A549 (cell line): ENCODE measurements at regions not wholly inside any gene's neighbourhood (a gene's known extent, or its start where the extent isn't known, plus 50 kb on each side); places are given as distances from the start of the nearest gene placed in this dataset.

Experiments used
- ATAC-seq, 2 experiments: fragments of 200-7000 bp in 1 of 2; fragments of >200 bp in 1 of 2; cut with Nextera tagmentation in 1 of 2; cut with Tn5 transposase in 1 of 2; 3 replicates each; pipeline versions ENCODE4 v1.8.0 to v1.9.1; 2018 to 2020; ENCODE audit warnings: mild to moderate bottlenecking in 1 of 2, moderate library complexity in 1 of 2
- CTCF ChIA-PET: fragments of 300-600 bp; sonication (Branson Sonifier 250); formaldehyde crosslinking; extraction: SDS; loops from one replicate; lab custom pipeline; 2021; ENCODE audit warnings: antibody characterized with exemption, inconsistent platforms; lab: Yijun Ruan, JAX
- POLR2A ChIA-PET: fragments of 350-600 bp; formaldehyde crosslinking; extraction: SDS; loops from one replicate; lab custom pipeline; 2021; ENCODE audit warnings: antibody characterized with exemption, inconsistent platforms; lab: Yijun Ruan, JAX
- DNase-seq, 2 experiments: peaks; one replicate each; pipeline versions ENCODE4 v3.0.0 to v3.0.0-alpha.2; 2011 to 2016; ENCODE audit warnings: low read depth in 1 of 2, low spot score in 1 of 2
- FAIRE-seq: peaks from 2 replicates; lab custom pipeline; 2011; peaks lifted over from hg19 to GRCh38; lab: Jason Lieb, UNC
- H3K27ac ChIP-seq, 2 experiments: fragments of >200 bp; sonication (Bioruptor Twin); formaldehyde crosslinking; 3 replicates each; pipeline ENCODE4 v1.5.1; 2016 to 2017
- H3K4me1 ChIP-seq: fragments of >200 bp; sonication (Bioruptor Twin); formaldehyde crosslinking; 3 replicates; pipeline ENCODE4 v1.6.1; 2016
- H3K4me2 ChIP-seq: fragments of >200 bp; sonication (Bioruptor Twin); formaldehyde crosslinking; 3 replicates; pipeline ENCODE4 v1.6.1; 2016
- H3K4me3 ChIP-seq: fragments of >200 bp; sonication (Bioruptor Twin); formaldehyde crosslinking; 3 replicates; pipeline ENCODE4 v1.5.1; 2016
- H3K9me3 ChIP-seq: fragments of >200 bp; sonication (Bioruptor Twin); formaldehyde crosslinking; 3 replicates; pipeline ENCODE4 v1.6.1; 2016
- BHLHE40 ChIP-seq: IDR thresholded peaks from 2 replicates; pipeline ENCODE4 v1.6.1; 2012; ENCODE audit warnings: low read depth, low read length, inconsistent platforms
- CBX2 ChIP-seq: fragments of 200-600 bp; sonication (generic); IDR thresholded peaks from 2 replicates; pipeline ENCODE4 v1.6.1; 2016; ENCODE audit warnings: low read depth, mild to moderate bottlenecking, borderline replicate concordance
- CBX8 ChIP-seq: fragments of 200-600 bp; sonication (generic); IDR thresholded peaks from 2 replicates; pipeline ENCODE4 v1.6.1; 2016
- CHD4 ChIP-seq: fragments of 200-600 bp; sonication (generic); IDR thresholded peaks from 2 replicates; pipeline ENCODE4 v1.6.1; 2016; ENCODE audit warnings: antibody characterized with exemption, mild to moderate bottlenecking, borderline replicate concordance
- FOSL2 ChIP-seq, 2 experiments: fragments of 450-650 bp in 1 of 2; fragments of >200 bp in 1 of 2; sonication (Bioruptor Twin) in 1 of 2; formaldehyde crosslinking; IDR thresholded peaks; 2 replicates each; pipeline versions ENCODE4 v1.5.0 to v1.6.1; 2016 to 2020; ENCODE audit warnings: mild to moderate bottlenecking in 1 of 2, moderate library complexity in 1 of 2
- GATA3 ChIP-seq: IDR thresholded peaks from 2 replicates; pipeline ENCODE4 v1.6.1; 2012; ENCODE audit warnings: borderline replicate concordance
- HEYL ChIP-seq: fragments of 250-450 bp; sonication (Bioruptor Pico); IDR thresholded peaks from 2 replicates; pipeline ENCODE4 v1.8.0; 2021; ENCODE audit warnings: mild to moderate bottlenecking, moderate library complexity
- HOXA7 ChIP-seq: fragments of 250-450 bp; sonication (Bioruptor Pico); IDR thresholded peaks from 2 replicates; pipeline ENCODE4 v1.5.0; 2020; ENCODE audit warnings: mild to moderate bottlenecking, moderate library complexity
- HOXB5 ChIP-seq: fragments of 250-450 bp; sonication (Bioruptor Pico); IDR thresholded peaks from 2 replicates; pipeline ENCODE4 v1.5.0; 2020; ENCODE audit warnings: mild to moderate bottlenecking, moderate library complexity
- KDM1A ChIP-seq: fragments of 200-600 bp; sonication (generic); IDR thresholded peaks from 2 replicates; pipeline ENCODE4 v1.6.1; 2016; ENCODE audit warnings: low read depth, mild to moderate bottlenecking
- KDM5A ChIP-seq: fragments of 200-600 bp; sonication (generic); IDR thresholded peaks from 2 replicates; pipeline ENCODE4 v1.6.1; 2016; ENCODE audit warnings: antibody characterized with exemption, mild to moderate bottlenecking
- MAFK ChIP-seq: fragments of 450-650 bp; IDR thresholded peaks from 2 replicates; pipeline ENCODE4 v1.6.1; 2014; ENCODE audit not compliant: partially characterized antibody
- PHF8 ChIP-seq: fragments of 200-600 bp; sonication (generic); IDR thresholded peaks from 2 replicates; pipeline ENCODE4 v1.6.1; 2016; ENCODE audit warnings: low read depth, mild to moderate bottlenecking, antibody characterized with exemption, moderate library complexity, borderline replicate concordance
- POLR2A ChIP-seq: IDR thresholded peaks from 2 replicates; pipeline ENCODE4 v1.6.1; 2012; ENCODE audit warnings: mild to moderate bottlenecking, low read length
- POLR2AphosphoS2 ChIP-seq: conservative IDR thresholded peaks from 2 replicates; pipeline ENCODE4 v1.6.1; 2012; ENCODE audit warnings: low read length, improper control_type of control experiment, inconsistent platforms
- RARB ChIP-seq: fragments of 250-450 bp; sonication (Bioruptor Pico); IDR thresholded peaks from 2 replicates; pipeline ENCODE4 v1.8.0; 2021; ENCODE audit warnings: mild to moderate bottlenecking, moderate library complexity
- RCOR1 ChIP-seq: fragments of 150-350 bp; IDR thresholded peaks from 2 replicates; pipeline ENCODE4 v1.6.1; 2014; ENCODE audit warnings: antibody characterized with exemption, low read length, low read depth
- RFX5 ChIP-seq: fragments of 450-650 bp; IDR thresholded peaks from 2 replicates; pipeline ENCODE4 v1.7.1; 2014; ENCODE audit warnings: antibody characterized with exemption, mild to moderate bottlenecking, moderate library complexity
- RNF2 ChIP-seq: fragments of 200-600 bp; sonication (generic); IDR thresholded peaks from 2 replicates; pipeline ENCODE4 v1.6.1; 2016; ENCODE audit warnings: low read depth, mild to moderate bottlenecking, antibody characterized with exemption, moderate library complexity, borderline replicate concordance
- ZC3H11A ChIP-seq: fragments of 450-650 bp; IDR thresholded peaks from 2 replicates; pipeline ENCODE4 v1.6.1; 2014; ENCODE audit warnings: antibody characterized with exemption, mild to moderate bottlenecking
- ZFP36 ChIP-seq: fragments of 450-650 bp; IDR thresholded peaks from 2 replicates; pipeline ENCODE4 v1.6.1; 2014; ENCODE audit warnings: borderline replicate concordance; ENCODE audit not compliant: partially characterized antibody
- ZSCAN20 ChIP-seq: fragments of 250-450 bp; sonication (Bioruptor Pico); IDR thresholded peaks from 2 replicates; pipeline ENCODE4 v1.8.0; 2022; ENCODE audit warnings: mild to moderate bottlenecking, moderate library complexity
- WGBS: methylation state at CpG from one replicate; pipeline ENCODE4 v1.1.6; 2017; ENCODE audit errors: missing lambda C conversion rate; 5-methylcytosine and 5-hydroxymethylcytosine counted together
- TF ChIP-seq, protein P1 (sequence below): fragments of 150-350 bp; IDR thresholded peaks from 2 replicates; pipeline ENCODE4 v1.6.1; 2014; ENCODE audit warnings: low read depth, mild to moderate bottlenecking, low read length
- TF ChIP-seq, protein P2 (sequence below): fragments of 200-600 bp; sonication (generic); IDR thresholded peaks from 2 replicates; pipeline ENCODE4 v1.6.1; 2016; ENCODE audit warnings: antibody characterized with exemption, mild to moderate bottlenecking, moderate library complexity
- TF ChIP-seq, protein P3 (sequence below): fragments of >200 bp; sonication (Bioruptor Twin); formaldehyde crosslinking; IDR thresholded peaks from 3 replicates; pipeline ENCODE4 v1.5.1; 2016
- TF ChIP-seq, protein P4 (sequence below): IDR thresholded peaks from 2 replicates; pipeline ENCODE4 v1.6.1; 2012
- TF ChIP-seq, protein P5 (sequence below): fragments of 450-650 bp; IDR thresholded peaks from 2 replicates; pipeline ENCODE4 v1.6.1; 2014; ENCODE audit warnings: antibody characterized with exemption

DNA sequence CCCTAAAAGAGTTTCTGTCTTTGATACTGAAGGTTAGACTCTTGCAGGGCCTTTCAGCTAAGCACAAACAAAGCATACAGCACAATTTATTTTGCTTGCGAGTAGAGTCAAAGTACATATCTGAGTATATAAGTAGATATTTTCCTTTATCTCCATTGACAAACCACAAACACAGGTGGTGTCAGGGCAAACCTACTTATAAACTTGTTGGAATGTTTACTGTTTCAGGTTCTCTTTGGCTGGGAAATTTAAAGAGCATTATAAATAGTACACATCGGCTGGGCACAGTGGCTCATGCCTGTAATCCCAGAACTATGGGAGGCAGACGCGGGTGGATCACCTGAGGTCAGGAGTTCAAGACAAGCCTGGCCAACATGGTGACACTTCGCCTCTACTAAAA is 442.6 kb upstream of the PSMD7 start:
- H3K4me3 ChIP-seq, result no peak overlapping the region
- CTCF ChIA-PET, result no interaction called here
- FAIRE-seq (no peak), DNase-seq (no peak), ATAC-seq (no peak)
- POLR2A ChIA-PET, result no interaction called here
- no peak overlapping the region for H3K4me2 ChIP-seq
- H3K4me1 ChIP-seq, result no peaks in the 10 kb centered on the region
- H3K27ac ChIP-seq, result no peak overlapping the region
- WGBS, result 31% methylated on average over 5 of the region's 5 CpGs
- TF ChIP-seq BHLHE40, result no peak
- no peak for TF ChIP-seq KDM1A
- TF ChIP-seq, protein P1, sequence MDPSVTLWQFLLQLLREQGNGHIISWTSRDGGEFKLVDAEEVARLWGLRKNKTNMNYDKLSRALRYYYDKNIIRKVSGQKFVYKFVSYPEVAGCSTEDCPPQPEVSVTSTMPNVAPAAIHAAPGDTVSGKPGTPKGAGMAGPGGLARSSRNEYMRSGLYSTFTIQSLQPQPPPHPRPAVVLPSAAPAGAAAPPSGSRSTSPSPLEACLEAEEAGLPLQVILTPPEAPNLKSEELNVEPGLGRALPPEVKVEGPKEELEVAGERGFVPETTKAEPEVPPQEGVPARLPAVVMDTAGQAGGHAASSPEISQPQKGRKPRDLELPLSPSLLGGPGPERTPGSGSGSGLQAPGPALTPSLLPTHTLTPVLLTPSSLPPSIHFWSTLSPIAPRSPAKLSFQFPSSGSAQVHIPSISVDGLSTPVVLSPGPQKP, result no peak
- TF ChIP-seq PHF8, result no peak
- TF ChIP-seq HOXB5 (CRISPR knock-in tag), result no peak
- TF ChIP-seq KDM5A, result no peak
- TF ChIP-seq CBX2, result no peak
- TF ChIP-seq, protein P2, sequence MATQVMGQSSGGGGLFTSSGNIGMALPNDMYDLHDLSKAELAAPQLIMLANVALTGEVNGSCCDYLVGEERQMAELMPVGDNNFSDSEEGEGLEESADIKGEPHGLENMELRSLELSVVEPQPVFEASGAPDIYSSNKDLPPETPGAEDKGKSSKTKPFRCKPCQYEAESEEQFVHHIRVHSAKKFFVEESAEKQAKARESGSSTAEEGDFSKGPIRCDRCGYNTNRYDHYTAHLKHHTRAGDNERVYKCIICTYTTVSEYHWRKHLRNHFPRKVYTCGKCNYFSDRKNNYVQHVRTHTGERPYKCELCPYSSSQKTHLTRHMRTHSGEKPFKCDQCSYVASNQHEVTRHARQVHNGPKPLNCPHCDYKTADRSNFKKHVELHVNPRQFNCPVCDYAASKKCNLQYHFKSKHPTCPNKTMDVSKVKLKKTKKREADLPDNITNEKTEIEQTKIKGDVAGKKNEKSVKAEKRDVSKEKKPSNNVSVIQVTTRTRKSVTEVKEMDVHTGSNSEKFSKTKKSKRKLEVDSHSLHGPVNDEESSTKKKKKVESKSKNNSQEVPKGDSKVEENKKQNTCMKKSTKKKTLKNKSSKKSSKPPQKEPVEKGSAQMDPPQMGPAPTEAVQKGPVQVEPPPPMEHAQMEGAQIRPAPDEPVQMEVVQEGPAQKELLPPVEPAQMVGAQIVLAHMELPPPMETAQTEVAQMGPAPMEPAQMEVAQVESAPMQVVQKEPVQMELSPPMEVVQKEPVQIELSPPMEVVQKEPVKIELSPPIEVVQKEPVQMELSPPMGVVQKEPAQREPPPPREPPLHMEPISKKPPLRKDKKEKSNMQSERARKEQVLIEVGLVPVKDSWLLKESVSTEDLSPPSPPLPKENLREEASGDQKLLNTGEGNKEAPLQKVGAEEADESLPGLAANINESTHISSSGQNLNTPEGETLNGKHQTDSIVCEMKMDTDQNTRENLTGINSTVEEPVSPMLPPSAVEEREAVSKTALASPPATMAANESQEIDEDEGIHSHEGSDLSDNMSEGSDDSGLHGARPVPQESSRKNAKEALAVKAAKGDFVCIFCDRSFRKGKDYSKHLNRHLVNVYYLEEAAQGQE, result no peak
- no peak for TF ChIP-seq HEYL
- TF ChIP-seq FOSL2 (IDR thresholded peaks at IDR 0.05), result no peak
- TF ChIP-seq FOSL2 (CRISPR knock-in tag; IDR thresholded peaks at IDR 0.05), result no peak
- TF ChIP-seq GATA3, result no peak
- no peak for TF ChIP-seq CHD4
- TF ChIP-seq ZSCAN20 (CRISPR knock-in tag), result no peak
- TF ChIP-seq RARB, result no peak
- no peak for TF ChIP-seq HOXA7
- TF ChIP-seq ZFP36, result no peak
- no peak for TF ChIP-seq RNF2
- no peak for TF ChIP-seq RFX5
- no peaks in the 10 kb centered on the region for H3K9me3 ChIP-seq

DNA sequence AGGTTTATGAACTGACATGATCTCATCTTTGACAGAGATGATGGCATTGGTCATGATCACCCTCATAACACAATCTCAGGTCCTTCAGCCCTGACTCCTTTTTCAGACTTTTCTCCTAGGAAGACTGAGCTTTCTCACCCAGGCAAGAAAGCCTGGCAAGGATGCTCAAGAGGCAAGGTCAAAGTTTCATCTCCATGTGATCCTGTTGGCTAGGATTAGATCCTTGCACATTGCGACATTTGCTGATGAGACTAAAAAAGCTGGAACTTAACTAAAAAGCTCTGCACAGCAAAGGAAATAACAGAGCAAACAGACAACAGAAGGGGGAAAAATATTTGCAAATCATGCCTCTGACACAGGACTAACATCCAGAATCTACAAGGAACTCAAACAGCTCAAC is 444.1 kb upstream of the PSMD7 start:
- Histone ChIP-seq H3K4me1 (no peaks in the 10 kb centered on the region), H3K9me3 (no peaks in the 10 kb centered on the region), H3K4me3 (no peak overlapping the region), H3K27ac (no peak overlapping the region), H3K4me2 (no peak overlapping the region)
- TF ChIP-seq MAFK, result peak; percentile 38
- no peak for TF ChIP-seq POLR2AphosphoS2
- 0% methylated on average over 1 of the region's 1 CpG for WGBS
- POLR2A ChIA-PET, result no interaction called here
- CTCF ChIA-PET, result no interaction called here
- FAIRE-seq (no peak), DNase-seq (no peak), ATAC-seq (no peak)

DNA sequence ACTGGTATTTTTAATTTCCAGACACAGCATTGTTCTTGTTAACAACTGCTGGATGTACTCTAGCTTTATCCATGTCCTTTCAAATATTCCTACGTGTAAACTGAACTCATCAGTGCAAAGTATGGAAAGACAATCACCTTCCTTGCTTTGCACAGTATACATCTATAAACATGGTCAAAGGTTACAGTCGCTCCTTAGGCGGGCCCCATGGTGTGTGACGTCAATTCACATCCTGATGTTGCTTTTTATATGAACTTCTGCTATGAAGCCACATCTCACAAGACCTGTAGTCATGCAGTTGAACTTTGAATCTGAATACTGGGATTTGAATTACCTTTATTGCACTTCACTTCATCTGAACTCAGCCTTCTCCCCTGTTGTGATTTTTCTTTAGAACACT is 447.6 kb upstream of the PSMD7 start:
- Histone ChIP-seq H3K4me2 (no peak overlapping the region), H3K9me3 (no peaks in the 10 kb centered on the region), H3K4me3 (no peak overlapping the region), H3K27ac (no peak overlapping the region), H3K4me1 (no peaks in the 10 kb centered on the region)
- WGBS, result under 1% methylated on average over 4 of the region's 4 CpGs
- POLR2A ChIA-PET, result no interaction called here
- ATAC-seq, result no peak
- DNase-seq, result peak in 1 of 2 experiments; percentile 4
- CTCF ChIA-PET, result no interaction called here
- no peak for FAIRE-seq
- TF ChIP-seq, protein P3, sequence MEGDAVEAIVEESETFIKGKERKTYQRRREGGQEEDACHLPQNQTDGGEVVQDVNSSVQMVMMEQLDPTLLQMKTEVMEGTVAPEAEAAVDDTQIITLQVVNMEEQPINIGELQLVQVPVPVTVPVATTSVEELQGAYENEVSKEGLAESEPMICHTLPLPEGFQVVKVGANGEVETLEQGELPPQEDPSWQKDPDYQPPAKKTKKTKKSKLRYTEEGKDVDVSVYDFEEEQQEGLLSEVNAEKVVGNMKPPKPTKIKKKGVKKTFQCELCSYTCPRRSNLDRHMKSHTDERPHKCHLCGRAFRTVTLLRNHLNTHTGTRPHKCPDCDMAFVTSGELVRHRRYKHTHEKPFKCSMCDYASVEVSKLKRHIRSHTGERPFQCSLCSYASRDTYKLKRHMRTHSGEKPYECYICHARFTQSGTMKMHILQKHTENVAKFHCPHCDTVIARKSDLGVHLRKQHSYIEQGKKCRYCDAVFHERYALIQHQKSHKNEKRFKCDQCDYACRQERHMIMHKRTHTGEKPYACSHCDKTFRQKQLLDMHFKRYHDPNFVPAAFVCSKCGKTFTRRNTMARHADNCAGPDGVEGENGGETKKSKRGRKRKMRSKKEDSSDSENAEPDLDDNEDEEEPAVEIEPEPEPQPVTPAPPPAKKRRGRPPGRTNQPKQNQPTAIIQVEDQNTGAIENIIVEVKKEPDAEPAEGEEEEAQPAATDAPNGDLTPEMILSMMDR, result no peak
- TF ChIP-seq RCOR1 (no peak), POLR2A (no peak), ZC3H11A (no peak), ZSCAN20 (CRISPR knock-in tag) (no peak), CBX8 (no peak), CBX2 (no peak)
- TF ChIP-seq, protein P4, sequence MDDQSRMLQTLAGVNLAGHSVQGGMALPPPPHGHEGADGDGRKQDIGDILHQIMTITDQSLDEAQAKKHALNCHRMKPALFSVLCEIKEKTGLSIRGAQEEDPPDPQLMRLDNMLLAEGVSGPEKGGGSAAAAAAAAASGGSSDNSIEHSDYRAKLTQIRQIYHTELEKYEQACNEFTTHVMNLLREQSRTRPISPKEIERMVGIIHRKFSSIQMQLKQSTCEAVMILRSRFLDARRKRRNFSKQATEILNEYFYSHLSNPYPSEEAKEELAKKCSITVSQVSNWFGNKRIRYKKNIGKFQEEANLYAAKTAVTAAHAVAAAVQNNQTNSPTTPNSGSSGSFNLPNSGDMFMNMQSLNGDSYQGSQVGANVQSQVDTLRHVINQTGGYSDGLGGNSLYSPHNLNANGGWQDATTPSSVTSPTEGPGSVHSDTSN, result no peak
- TF ChIP-seq, protein P5, sequence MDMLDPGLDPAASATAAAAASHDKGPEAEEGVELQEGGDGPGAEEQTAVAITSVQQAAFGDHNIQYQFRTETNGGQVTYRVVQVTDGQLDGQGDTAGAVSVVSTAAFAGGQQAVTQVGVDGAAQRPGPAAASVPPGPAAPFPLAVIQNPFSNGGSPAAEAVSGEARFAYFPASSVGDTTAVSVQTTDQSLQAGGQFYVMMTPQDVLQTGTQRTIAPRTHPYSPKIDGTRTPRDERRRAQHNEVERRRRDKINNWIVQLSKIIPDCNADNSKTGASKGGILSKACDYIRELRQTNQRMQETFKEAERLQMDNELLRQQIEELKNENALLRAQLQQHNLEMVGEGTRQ, result no peak
- TF ChIP-seq, protein P1, result no peak
